ENCODE measurements at regions not wholly inside any gene's neighbourhood (a gene's known extent, or its start where the extent isn't known, plus 50 kb on each side); places are given as distances from the start of the nearest gene placed in this dataset.

- TF ChIP-seq ZFX (IDR thresholded peaks at IDR 0.05) (no peak), CTCF (conservative IDR thresholded peaks at IDR 0.05) (no peak)
These were observed 131.0 kb upstream of the DTNBP1 start for GRCh38 chr6:15793826-15794225.
